ENCODE measurements at regions not wholly inside any gene's neighbourhood (a gene's known extent, or its start where the extent isn't known, plus 50 kb on each side); places are given as distances from the start of the nearest gene placed in this dataset.

DNA sequence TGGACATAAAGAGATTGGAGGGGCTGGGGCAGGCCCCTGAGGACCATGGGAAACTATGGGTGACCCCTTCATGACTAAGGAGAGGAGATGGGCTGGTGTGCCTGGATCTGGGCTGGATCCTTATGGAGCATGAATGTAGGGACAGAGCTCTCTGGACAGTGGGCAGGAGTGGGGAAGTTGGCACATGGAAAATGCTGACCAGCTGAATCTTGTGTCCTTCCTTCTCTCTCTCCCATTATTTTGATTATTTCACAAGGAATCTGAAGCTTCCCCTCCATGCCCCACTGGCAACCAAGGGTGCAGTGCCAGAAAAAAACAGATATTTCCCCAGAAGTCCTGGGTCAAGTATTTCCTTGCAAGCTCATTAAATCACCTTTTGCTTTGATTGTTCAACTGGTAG, 175.2 kb downstream of the DHX35 start:
- no peak for TF ChIP-seq CTCF (conservative IDR thresholded peaks at IDR 0.05; ENCODE audit: control insufficient read depth, insufficient read depth, low read depth, low read length)
- H3K4me3 ChIP-seq (ENCODE audit: control insufficient read depth, low read depth, low read length), result no peak overlapping the region
- no peak for DNase-seq (ENCODE audit: low read depth)

GRCh38 chr20:39136798-39137197, 174.7 kb downstream of the DHX35 start:
- no peak for TF ChIP-seq CTCF (conservative IDR thresholded peaks at IDR 0.05; ENCODE audit: control insufficient read depth, insufficient read depth, low read depth, low read length)
- no peak overlapping the region for H3K4me3 ChIP-seq (ENCODE audit: control insufficient read depth, low read depth, low read length)
- no peak for DNase-seq (ENCODE audit: low read depth)

DNA sequence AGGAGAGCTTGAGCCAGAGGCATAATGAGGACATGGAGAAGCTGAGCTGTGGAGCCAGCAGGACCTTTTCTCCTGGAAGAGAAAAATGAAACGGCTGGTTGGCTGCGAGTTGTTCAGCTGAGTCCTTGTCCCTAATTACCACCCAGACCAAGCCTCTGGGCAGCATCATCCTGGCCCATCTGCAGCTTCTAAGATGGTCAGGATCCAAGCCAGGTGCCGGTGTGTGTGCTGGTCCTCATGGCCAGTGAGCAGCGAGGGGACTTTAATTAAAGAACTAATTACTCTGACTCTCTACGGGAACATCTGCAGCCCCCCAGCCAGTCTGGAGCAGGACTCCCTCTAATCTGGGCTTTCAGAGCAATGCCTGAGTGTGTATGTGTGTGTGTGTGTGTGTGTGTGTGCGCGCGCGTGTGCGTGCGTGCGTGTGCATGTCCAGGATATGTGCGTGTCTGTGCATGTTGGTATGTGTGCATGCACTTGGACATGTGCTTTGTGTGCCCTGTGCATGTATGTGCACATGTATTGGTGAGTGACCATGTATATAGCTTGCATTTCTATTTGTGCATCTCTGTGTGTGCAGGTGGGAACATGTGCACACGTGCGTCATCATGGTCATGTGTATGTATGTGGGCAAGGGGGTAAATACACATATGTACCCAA, 173.9 kb downstream of the DHX35 start:
- no peak for TF ChIP-seq CTCF (conservative IDR thresholded peaks at IDR 0.05; ENCODE audit: control insufficient read depth, insufficient read depth, low read depth, low read length)
- no peak overlapping the region for H3K4me3 ChIP-seq (ENCODE audit: control insufficient read depth, low read depth, low read length)
- DNase-seq (ENCODE audit: low read depth), result no peak

DNA sequence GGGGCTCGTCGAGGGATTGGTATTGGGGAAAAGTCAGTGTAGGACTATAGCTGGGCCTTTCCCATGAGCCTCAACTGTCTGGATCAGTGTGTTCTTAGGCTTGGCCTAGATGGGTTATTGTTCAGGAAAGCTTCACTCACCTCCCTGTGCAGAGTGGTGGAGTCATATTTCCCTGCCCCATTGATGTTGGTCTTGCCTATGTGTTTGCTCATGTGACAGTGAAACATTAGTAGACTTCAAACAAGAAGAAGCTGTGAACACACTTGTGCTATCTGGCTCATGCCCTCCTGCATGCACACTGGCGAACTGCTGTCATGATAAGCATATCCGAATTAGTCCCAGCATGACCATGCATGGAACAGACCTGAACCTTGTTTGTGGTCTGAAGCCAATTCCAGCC, 171.1 kb downstream of the DHX35 start:
- no peak overlapping the region for H3K4me3 ChIP-seq (ENCODE audit: control insufficient read depth, low read depth, low read length)
- TF ChIP-seq CTCF (conservative IDR thresholded peaks at IDR 0.05; ENCODE audit: control insufficient read depth, insufficient read depth, low read depth, low read length), result no peak
- DNase-seq (ENCODE audit: low read depth), result no peak

GRCh38 chr20:39132511-39132910, 170.4 kb downstream of the DHX35 start:
- H3K4me3 ChIP-seq (ENCODE audit: control insufficient read depth, low read depth, low read length), result no peak overlapping the region
- TF ChIP-seq CTCF (conservative IDR thresholded peaks at IDR 0.05; ENCODE audit: control insufficient read depth, insufficient read depth, low read depth, low read length), result no peak
- no peak for DNase-seq (ENCODE audit: low read depth)

- H3K4me3 ChIP-seq (ENCODE audit: control insufficient read depth, low read depth, low read length), result no peak overlapping the region
- no peak for DNase-seq (ENCODE audit: low read depth)
- no peak for TF ChIP-seq CTCF (conservative IDR thresholded peaks at IDR 0.05; ENCODE audit: control insufficient read depth, insufficient read depth, low read depth, low read length)
These were observed 169.9 kb downstream of the DHX35 start for GRCh38 chr20:39132093-39132492.

DNA sequence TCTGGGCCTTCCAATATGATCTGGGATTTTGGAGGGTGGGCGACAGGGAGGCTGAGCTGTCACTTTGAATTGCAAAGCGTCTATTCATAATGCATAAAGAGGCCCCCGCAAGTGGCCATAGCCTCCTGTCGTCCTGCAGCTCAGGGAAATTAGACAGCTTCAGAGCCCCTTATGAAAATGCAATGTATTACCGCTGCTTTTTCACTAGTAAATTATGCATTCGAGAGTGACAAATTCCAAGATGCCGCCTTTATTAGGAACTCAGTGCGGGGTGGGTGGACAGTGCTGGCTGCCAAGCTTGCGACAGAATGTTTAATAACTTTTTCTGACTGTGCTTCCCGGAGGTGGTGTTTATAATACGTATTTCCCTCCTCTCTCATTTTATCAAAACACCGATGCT, 168.5 kb downstream of the DHX35 start:
- TF ChIP-seq CTCF (conservative IDR thresholded peaks at IDR 0.05; ENCODE audit: control insufficient read depth, insufficient read depth, low read depth, low read length), result no peak
- H3K4me3 ChIP-seq (ENCODE audit: control insufficient read depth, low read depth, low read length), result no peak overlapping the region
- DNase-seq (ENCODE audit: low read depth), result no peak
